ENCODE measurements at regions not wholly inside any gene's neighbourhood (a gene's known extent, or its start where the extent isn't known, plus 50 kb on each side); places are given as distances from the start of the nearest gene placed in this dataset.

- TF ChIP-seq, protein P1, sequence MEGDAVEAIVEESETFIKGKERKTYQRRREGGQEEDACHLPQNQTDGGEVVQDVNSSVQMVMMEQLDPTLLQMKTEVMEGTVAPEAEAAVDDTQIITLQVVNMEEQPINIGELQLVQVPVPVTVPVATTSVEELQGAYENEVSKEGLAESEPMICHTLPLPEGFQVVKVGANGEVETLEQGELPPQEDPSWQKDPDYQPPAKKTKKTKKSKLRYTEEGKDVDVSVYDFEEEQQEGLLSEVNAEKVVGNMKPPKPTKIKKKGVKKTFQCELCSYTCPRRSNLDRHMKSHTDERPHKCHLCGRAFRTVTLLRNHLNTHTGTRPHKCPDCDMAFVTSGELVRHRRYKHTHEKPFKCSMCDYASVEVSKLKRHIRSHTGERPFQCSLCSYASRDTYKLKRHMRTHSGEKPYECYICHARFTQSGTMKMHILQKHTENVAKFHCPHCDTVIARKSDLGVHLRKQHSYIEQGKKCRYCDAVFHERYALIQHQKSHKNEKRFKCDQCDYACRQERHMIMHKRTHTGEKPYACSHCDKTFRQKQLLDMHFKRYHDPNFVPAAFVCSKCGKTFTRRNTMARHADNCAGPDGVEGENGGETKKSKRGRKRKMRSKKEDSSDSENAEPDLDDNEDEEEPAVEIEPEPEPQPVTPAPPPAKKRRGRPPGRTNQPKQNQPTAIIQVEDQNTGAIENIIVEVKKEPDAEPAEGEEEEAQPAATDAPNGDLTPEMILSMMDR (IDR thresholded peaks at IDR 0.05; ENCODE audit: low read length): no peak
- no peak for TF ChIP-seq EZH2phosphoT487 (IDR thresholded peaks at IDR 0.05; ENCODE audit: low read length)
Observed at GRCh38 chr3:45309876-45310275, 78.5 kb upstream of the LARS2 start.

Measured in MM.1S (cell line).